ENCODE measurements at regions not wholly inside any gene's neighbourhood (a gene's known extent, or its start where the extent isn't known, plus 50 kb on each side); places are given as distances from the start of the nearest gene placed in this dataset.

DNA sequence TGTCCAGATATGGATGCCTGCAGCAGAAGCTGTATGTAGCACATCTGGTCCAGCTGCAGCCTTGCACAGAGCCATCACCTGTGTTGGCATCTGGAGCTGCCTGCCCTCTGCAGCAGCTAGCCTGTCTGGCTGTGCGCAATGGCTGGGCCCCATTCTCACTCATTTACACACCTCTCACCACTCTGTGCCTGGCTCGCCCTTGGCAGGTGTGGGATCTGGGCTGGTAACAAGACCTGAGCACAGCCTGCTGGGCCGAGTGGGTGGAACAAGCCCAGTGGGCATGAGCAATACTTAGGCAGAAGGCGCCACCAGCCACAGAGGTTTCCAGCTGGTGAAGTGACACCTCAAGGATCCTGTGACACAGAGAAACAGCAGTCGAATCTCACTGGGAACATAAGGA, 714.1 kb downstream of the NUP35 start:
- CTCF ChIA-PET (ENCODE audit: low intra/inter-chr PET ratio): no interaction called here

More for the DNA sequence above, 714.1 kb downstream of the NUP35 start:
- WGBS (ENCODE audit: insufficient coverage, low coverage, missing lambda C conversion rate): 3% methylated on average over 5 of the region's 5 CpGs
- Histone ChIP-seq H3K9ac (ENCODE audit: insufficient read depth in 1 of 2, low read depth in 2 of 2, low read length in 2 of 2) (no peak overlapping the region), H3K27ac (ENCODE audit: extremely low read depth, low read depth, low read length) (no peak overlapping the region), H3K9me3 (replicated peaks; ENCODE audit: control insufficient read depth, insufficient read depth, low read depth, low read length) (0 out of 2 replicates have a peak, but pooled peaks cover 2% of the 10 kb centered on the region), H3K9me1 (ENCODE audit: control insufficient read depth, insufficient read depth, low read length) (no peaks in the 10 kb centered on the region), H3K4me1 (replicated peaks in 1 of 2; ENCODE audit: control insufficient read depth in 2 of 2, insufficient read depth in 2 of 2, low read length in 2 of 2) (no peaks in the 10 kb centered on the region), H3K36me3 (ENCODE audit: control insufficient read depth, insufficient read depth, low read length) (no peaks in the 10 kb centered on the region), H3K4me2 (ENCODE audit: insufficient read depth, low read length) (no peak overlapping the region), H3K27me3 (ENCODE audit: control insufficient read depth in 2 of 2, insufficient read depth in 2 of 2, low read length in 2 of 2) (no peaks in the 10 kb centered on the region), H4K20me1 (replicated peaks; ENCODE audit: control insufficient read depth, insufficient read depth, low read length) (no peaks in the 10 kb centered on the region), H3K4me3 (no peak overlapping the region), H2AFZ (ENCODE audit: low read depth, low read length) (no peak overlapping the region), H3K79me2 (ENCODE audit: control insufficient read depth, insufficient read depth, low read length) (no peaks in the 10 kb centered on the region)
- TF ChIP-seq, protein P1, sequence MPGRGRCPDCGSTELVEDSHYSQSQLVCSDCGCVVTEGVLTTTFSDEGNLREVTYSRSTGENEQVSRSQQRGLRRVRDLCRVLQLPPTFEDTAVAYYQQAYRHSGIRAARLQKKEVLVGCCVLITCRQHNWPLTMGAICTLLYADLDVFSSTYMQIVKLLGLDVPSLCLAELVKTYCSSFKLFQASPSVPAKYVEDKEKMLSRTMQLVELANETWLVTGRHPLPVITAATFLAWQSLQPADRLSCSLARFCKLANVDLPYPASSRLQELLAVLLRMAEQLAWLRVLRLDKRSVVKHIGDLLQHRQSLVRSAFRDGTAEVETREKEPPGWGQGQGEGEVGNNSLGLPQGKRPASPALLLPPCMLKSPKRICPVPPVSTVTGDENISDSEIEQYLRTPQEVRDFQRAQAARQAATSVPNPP (IDR thresholded peaks at IDR 0.05; ENCODE audit: borderline replicate concordance, insufficient read depth, insufficient read length): no peak
- TF ChIP-seq ZNF224 (CRISPR knock-in tag; IDR thresholded peaks at IDR 0.05) (no peak), EP300 (IDR thresholded peaks at IDR 0.05; ENCODE audit: low read length) (no peak), KDM5B (IDR thresholded peaks at IDR 0.05; ENCODE audit: insufficient replicate concordance, low read depth, low read length) (no peak), ZNF347 (CRISPR knock-in tag; IDR thresholded peaks at IDR 0.05; ENCODE audit: low read depth) (no peak), ZZZ3 (IDR thresholded peaks at IDR 0.05) (no peak), NELFE (IDR thresholded peaks at IDR 0.05; ENCODE audit: insufficient read depth, insufficient read length) (no peak), MCM5 (IDR thresholded peaks at IDR 0.05; ENCODE audit: low read depth) (no peak)
- TF ChIP-seq, protein P2, sequence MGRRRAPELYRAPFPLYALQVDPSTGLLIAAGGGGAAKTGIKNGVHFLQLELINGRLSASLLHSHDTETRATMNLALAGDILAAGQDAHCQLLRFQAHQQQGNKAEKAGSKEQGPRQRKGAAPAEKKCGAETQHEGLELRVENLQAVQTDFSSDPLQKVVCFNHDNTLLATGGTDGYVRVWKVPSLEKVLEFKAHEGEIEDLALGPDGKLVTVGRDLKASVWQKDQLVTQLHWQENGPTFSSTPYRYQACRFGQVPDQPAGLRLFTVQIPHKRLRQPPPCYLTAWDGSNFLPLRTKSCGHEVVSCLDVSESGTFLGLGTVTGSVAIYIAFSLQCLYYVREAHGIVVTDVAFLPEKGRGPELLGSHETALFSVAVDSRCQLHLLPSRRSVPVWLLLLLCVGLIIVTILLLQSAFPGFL (CRISPR knock-in tag; IDR thresholded peaks at IDR 0.05): no peak
- TF ChIP-seq, protein P3, sequence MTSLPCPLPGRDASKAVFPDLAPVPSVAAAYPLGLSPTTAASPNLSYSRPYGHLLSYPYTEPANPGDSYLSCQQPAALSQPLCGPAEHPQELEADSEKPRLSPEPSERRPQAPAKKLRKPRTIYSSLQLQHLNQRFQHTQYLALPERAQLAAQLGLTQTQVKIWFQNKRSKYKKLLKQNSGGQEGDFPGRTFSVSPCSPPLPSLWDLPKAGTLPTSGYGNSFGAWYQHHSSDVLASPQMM (CRISPR knock-in tag; IDR thresholded peaks at IDR 0.05): no peak
- TF ChIP-seq, protein P4, sequence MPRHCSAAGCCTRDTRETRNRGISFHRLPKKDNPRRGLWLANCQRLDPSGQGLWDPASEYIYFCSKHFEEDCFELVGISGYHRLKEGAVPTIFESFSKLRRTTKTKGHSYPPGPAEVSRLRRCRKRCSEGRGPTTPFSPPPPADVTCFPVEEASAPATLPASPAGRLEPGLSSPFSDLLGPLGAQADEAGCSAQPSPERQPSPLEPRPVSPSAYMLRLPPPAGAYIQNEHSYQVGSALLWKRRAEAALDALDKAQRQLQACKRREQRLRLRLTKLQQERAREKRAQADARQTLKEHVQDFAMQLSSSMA (CRISPR knock-in tag; IDR thresholded peaks at IDR 0.05): no peak
- no peak for FAIRE-seq
- intact Hi-C loops (cut with micrococcal nuclease): no loop called here
- BruUV-seq (replicated peaks): no TSS peak
- POLR2A ChIA-PET: no interaction called here
- no peak for ATAC-seq
- no peak for DNase-seq (ENCODE audit: extremely low read depth in 1 of 4, low spot score in 3 of 4)
- in situ Hi-C loops (cut with MboI): no loop called here
